GDM1 (cell line): ENCODE measurements at regions not wholly inside any gene's neighbourhood (a gene's known extent, or its start where the extent isn't known, plus 50 kb on each side); places are given as distances from the start of the nearest gene placed in this dataset.

Source experiments
- DNase-seq: peaks from one replicate; lab custom pipeline; 2025; lab: John Stamatoyannopoulos, UW

DNA sequence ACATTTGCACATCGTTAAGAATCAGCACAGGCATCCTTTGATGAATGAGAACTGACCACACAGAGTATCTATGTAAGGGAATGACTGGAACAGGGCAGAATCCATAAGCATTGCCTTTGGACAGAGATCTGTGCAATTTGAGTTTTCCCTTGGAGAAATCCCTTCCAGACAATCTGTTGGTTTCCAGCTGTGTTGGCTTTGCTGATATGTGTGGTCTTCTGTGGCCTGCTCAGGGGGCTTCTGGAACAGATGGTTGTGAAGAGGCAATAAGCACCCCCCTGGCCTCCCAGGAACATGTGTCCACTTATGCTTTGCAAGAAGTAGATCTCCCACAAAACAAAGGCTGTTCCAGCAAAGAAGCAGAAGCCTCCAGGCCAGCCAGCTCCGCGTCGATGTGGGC, 111.4 kb upstream of the TMEM132C start:
- DNase-seq: no peak

DNA sequence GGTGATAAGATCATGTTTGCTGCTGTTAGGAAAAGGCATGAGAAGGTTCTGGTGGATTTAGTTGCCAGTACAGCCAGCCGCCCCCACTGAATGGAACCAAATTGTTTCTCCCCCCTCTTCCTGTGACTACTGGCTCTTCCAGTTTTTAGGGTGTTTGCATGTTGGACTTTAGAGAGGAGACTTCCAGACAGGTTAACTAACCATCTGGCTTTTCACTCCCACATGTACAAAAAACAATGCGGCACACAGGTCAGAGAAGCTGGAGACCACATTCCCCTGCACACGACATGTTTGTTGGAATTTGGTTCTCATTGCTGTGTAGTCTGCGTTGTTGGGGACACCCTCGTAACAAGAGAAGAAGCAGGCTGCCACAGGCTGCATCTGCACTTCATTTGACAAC, 103.9 kb upstream of the TMEM132C start:
- no peak for DNase-seq

DNA sequence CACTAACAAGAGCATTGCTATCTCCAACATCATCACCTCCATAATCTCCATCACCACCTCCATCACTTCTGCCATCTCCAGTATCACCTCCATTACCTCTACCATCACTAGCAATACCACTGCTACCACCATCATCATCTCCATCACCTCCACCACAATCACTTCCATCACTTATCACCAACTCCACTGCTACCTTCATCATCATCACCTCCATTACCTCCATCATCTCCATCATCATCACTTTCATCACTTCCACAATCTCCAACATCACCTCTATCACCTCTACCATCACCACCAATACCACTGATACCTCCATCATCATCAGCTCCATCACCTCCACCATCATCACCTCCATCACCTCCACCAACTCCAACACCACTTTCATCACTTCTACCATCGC, 102.4 kb upstream of the TMEM132C start:
- no peak for DNase-seq

DNA sequence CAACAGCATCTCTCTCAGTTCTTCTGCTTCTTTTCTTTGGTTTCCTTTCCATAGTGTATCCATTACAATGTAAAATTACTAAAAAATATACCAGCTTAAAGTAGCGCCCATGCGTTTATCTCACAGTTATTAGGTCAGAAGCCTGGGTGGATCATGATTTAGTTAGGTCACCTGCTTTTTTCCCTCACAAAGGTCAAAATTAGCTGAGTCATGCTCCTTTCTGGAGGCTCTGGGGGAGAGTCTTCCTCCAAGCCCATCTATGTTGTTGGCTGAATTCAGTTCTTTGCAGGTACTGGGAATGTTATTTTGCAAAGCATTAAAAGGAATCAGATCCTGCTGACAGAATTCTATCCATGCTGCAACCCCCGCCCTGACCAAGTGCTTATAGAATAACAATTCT, 101.6 kb upstream of the TMEM132C start:
- no peak for DNase-seq

DNA sequence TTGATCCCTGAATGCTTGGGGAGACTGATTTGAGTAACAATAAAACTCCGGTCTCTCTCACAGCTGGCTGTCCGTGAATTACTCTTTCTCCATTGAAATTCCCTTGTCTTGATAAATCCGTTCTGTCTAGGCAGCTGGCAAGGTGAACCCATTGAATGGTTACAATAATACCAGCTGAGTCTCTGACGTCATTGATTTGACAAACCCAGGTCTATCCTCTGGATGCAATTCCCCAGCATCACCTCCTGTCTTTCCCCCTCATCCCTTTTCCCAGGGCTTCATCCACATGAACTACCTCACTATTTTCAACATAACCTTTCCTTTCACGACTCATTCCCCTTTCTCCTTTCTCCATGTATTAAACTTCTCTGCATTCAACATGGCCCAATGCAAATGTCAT, 98.7 kb upstream of the TMEM132C start:
- no peak for DNase-seq

DNA sequence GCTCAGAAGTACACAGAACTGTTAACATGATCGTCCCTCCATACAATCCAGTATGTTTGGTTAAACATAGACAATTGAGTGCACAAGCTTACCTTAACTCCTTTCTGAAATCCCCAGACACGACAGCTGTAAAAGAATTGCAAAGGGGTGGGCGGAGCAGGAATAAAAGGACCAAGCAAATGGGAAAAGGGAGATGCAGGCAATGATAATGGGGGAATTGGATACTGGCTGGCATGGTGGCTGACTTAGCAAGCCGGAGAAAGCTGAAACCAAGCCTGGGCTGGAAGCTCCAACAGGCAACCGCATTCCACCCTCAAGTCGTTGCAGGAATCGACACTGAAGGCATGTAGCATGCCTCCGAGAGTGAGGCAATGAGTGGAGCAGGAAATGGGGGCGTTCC, 96.8 kb upstream of the TMEM132C start:
- DNase-seq: no peak

DNA sequence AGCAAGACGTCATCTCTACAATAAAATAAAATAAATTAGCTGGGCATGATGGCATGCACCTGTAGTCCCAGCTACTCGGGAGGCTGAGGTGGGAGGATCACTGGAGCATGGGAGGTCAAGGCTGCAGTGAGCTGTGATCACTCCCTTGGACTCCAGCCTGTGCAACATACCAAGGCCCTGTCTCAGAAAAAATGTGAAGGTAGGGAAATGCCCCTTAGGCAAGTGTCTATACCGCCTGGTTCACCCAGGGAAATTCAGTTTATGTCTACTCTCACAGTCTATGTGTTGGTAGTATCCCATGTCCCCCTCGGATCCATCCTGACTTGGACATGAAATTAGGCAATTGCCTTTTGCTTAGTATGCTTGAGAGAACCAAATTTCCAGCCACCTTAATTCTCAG, 88.4 kb upstream of the TMEM132C start:
- no peak for DNase-seq

DNA sequence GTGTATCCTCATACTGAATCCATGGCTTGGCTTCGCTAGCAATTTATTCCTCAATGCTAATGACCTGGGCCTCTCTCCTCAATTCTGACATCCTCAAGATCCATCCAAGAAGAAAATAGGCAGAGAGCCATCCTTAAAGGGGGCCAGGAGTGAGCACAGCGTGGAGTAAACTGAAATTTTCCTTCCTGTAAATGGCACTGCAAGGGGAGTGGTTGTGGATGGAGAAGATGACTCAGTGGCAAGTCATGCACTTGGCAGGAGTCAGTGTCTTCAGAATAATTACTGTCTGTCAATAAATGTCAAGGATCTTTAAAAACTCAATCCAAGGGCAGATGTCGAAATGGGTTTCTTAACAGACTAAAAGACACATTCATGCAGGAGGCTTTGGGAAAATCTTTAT, 88.0 kb upstream of the TMEM132C start:
- DNase-seq: no peak

DNA sequence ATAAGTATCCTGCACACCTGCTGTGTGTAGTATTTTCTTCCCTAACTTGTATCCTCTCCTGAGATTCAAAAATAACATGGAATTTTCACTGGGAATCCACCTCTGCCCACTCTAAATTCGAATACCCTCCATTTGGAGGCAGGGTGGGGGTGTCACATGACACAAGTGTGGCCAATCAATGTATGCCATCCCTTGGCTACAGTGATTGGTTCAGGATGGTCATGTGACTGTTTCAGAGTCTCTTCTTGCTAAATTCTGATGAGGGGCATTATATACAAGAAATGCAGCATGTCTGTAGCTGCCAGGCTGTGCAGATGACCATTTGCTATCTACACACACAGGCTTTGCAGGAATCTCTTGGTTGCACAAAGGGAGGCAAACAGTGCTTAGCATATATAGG, 86.8 kb upstream of the TMEM132C start:
- DNase-seq: no peak

DNA sequence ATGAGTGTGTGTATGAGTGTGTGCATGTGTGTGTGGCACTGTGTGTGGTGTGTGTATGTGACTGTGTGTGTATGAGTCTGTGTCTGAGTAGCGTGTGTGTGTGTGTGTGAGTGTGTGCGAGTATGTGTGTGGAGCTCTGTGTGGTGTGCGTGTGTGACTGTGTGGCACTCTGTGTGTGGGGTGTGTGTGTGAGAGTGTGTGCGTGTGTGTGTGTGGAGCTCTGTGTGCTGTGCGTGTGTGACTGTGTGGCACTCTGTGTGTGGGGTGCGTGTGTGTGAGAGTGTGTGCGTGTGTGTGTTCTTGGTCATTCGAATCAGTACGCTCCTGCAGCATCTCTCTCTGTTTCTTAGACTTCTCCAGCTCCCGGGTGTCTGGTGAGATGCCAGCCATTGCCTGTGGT, 76.9 kb upstream of the TMEM132C start:
- no peak for DNase-seq

DNA sequence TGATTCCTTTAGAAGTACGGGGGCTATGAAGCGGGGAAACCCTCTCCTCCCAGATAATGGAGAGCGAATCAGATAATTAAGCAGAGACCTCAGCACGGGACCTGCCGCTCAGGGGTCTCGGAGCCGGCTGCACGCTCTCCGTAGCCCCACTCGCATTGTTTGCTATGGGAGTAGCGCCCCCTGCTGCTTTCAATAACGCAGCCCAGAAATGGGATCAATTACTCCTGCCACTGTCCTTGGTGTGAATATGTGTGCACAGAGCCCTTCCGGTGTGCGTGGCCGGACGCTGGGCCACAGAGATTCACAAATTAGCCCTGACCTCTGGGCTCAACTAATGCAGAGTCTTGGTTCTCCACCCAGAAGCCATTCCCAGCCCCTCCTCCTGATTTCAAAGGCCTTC, 76.4 kb upstream of the TMEM132C start:
- no peak for DNase-seq

DNA sequence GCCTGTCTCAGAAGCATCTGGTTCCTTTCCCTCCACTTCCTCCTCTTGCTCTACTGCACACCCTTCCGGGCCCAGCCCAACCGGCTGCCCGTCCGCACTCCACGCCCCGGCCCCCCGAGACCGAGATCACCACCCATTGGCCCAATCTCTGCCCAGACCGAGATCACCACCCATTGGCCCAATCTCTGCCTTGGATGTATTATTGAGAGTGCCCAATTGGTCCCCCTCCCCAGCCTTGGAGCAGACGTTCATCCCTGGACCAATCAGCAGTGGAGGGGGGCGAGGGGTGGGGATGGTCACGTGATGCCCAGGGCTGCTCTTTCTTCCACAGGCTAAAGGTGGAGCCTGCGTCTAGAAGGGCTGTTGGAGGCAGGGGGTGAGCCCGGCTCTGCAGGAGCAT, 75.6 kb upstream of the TMEM132C start:
- no peak for DNase-seq

DNA sequence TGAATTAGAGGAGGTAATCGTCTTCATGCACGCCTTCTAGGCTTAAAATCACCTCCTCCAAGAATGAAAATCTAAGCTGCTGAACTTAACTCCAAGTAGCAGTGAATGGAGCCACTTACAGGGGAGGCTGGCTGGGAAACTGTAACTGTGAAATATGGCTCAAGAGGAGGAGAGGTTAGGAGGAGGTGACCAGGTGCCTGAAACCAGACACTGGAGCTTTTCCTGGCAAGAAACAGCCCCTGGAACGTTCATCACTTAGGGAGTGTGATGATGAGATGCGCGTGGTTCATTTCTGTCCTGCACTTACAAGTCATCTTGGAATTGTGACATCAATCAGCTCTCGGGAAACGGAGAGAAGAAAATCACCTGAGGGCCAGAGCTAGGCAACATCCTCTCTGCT, 62.3 kb upstream of the TMEM132C start:
- DNase-seq: no peak

DNA sequence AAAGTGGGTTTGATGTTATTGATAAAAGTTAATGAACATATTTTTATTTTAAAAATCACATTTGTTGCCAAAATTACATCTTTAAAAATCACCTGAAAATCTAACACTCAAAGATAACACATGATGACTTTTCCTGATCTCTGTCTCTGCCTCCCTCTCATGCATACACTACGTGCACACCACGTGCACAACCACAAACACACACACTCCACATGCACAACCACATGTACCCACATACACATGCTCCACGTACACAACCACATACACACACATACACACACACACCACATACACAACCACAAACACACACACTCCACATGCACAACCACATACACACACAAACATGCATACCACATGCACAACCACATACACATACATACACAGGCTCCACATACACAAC, 61.8 kb upstream of the TMEM132C start:
- DNase-seq: no peak

DNA sequence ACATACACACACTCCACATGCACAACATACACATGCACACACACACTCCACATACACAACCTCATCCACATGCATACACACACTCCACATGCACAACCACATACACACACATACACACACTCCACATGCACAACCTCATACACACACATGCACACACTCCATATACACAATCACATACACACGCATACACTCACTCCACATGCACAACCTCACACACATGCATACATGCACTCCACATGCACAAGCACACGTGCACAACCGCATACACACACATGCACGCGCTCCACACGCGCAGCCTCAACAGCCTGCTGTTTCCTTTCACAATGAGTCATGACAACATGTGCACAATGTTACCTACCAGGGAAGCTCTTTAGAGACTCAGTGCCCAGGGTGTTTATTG, 61.2 kb upstream of the TMEM132C start:
- no peak for DNase-seq
